Activated CD4-positive, alpha-beta T cell treated with anti-CD3 and anti-CD28 coated beads, Interleukin-2, amount 50 U/mL, for 16 hours (primary cell): ENCODE measurements at regions not wholly inside any gene's neighbourhood (a gene's known extent, or its start where the extent isn't known, plus 50 kb on each side); places are given as distances from the start of the nearest gene placed in this dataset.
"Not testable (repeated sequence)": the region's sequence is repeated elsewhere in the genome, so short reads cannot be mapped to it uniquely, and the experiment has no call there.

Experiments
- DNase-seq: peaks from one replicate; pipeline ENCODE4 v3.0.0-alpha.2; 2020

GRCh38 chr5:60041508-60041907 is 148.0 kb upstream of the PDE4D start:
- DNase-seq: not testable (repeated sequence)

- DNase-seq: no peak
These were observed 142.8 kb upstream of the PDE4D start for GRCh38 chr5:60036192-60036938.

- DNase-seq: no peak
These were observed 132.6 kb upstream of the PDE4D start for GRCh38 chr5:60026161-60026560.

- DNase-seq: no peak
These were observed 130.6 kb upstream of the PDE4D start for GRCh38 chr5:60024104-60024503.

GRCh38 chr5:60023255-60023654 is 129.7 kb upstream of the PDE4D start:
- no peak for DNase-seq

- DNase-seq: no peak
These were observed 126.9 kb upstream of the PDE4D start for GRCh38 chr5:60020457-60020856.

- peak; percentile 0 for DNase-seq
These were observed 125.4 kb upstream of the PDE4D start for GRCh38 chr5:60018960-60019359.

- DNase-seq: no peak
These were observed 124.6 kb upstream of the PDE4D start for GRCh38 chr5:60018091-60018490.

GRCh38 chr5:60014331-60014730 is 120.8 kb upstream of the PDE4D start:
- DNase-seq: no peak

GRCh38 chr5:60010853-60011252 is 117.3 kb upstream of the PDE4D start:
- DNase-seq: no peak

GRCh38 chr5:60010328-60010727 is 116.8 kb upstream of the PDE4D start:
- no peak for DNase-seq

GRCh38 chr5:60007729-60008128 is 114.2 kb upstream of the PDE4D start:
- no peak for DNase-seq

- DNase-seq: no peak
These were observed 105.5 kb upstream of the PDE4D start for GRCh38 chr5:59999056-59999455.

- DNase-seq: no peak
These were observed 98.7 kb upstream of the PDE4D start for GRCh38 chr5:59992206-59992605.

GRCh38 chr5:59988396-59988795 is 94.9 kb upstream of the PDE4D start:
- DNase-seq: no peak

- DNase-seq: no peak
These were observed 82.8 kb upstream of the PDE4D start for GRCh38 chr5:59976342-59976741.

GRCh38 chr5:59972043-59972442 is 78.5 kb upstream of the PDE4D start:
- no peak for DNase-seq

- DNase-seq: no peak
These were observed 65.8 kb upstream of the PDE4D start for GRCh38 chr5:59959330-59959729.

GRCh38 chr5:59956130-59956783 is 62.7 kb upstream of the PDE4D start:
- no peak for DNase-seq

GRCh38 chr5:59955241-59955640 is 61.7 kb upstream of the PDE4D start:
- no peak for DNase-seq

- DNase-seq: no peak
These were observed 50.1 kb upstream of the PDE4D start for GRCh38 chr5:59943452-59944113.
